Activated T-helper 2 cell treated with anti-CD3 and anti-CD28 coated beads, Interferon-gamma antibody, Interleukin-2, Interleukin-4, amounts not matched to agents 10 μg/mL and 5 μg/mL and 100 μg/mL, durations not matched to agents 14 hours and 24 hours and 36 hours (primary cell): ENCODE measurements at regions not wholly inside any gene's neighbourhood (a gene's known extent, or its start where the extent isn't known, plus 50 kb on each side); places are given as distances from the start of the nearest gene placed in this dataset.
"Not testable (repeated sequence)": the region's sequence is repeated elsewhere in the genome, so short reads cannot be mapped to it uniquely, and the experiment has no call there.

Source experiments
- DNase-seq: peaks from one replicate; pipeline ENCODE4 v3.0.0; 2021; ENCODE audit warnings: low spot score
- H3K27ac Mint-ChIP-seq: one replicate; pipeline ENCODE4 v1.8.0; 2021; ENCODE audit warnings: mixed read lengths
- H3K27me3 Mint-ChIP-seq: one replicate; pipeline ENCODE4 v1.8.0; 2021; ENCODE audit warnings: low read depth, mixed read lengths
- H3K36me3 Mint-ChIP-seq: one replicate; pipeline ENCODE4 v1.8.0; 2021; ENCODE audit warnings: low read depth, mixed read lengths
- H3K4me1 Mint-ChIP-seq: one replicate; pipeline ENCODE4 v1.8.0; 2021; ENCODE audit warnings: low read depth, mixed read lengths
- H3K4me3 Mint-ChIP-seq: one replicate; pipeline ENCODE4 v1.8.0; 2021; ENCODE audit warnings: low read depth, mild to moderate bottlenecking, moderate library complexity, mixed read lengths
- H3K9me3 Mint-ChIP-seq: one replicate; pipeline ENCODE4 v1.8.0; 2021; ENCODE audit warnings: mixed read lengths
- intact Hi-C: fragments of 100-400 bp; cut with micrococcal nuclease; formaldehyde crosslinking; loops from one replicate; pipeline ENCODE4 v1.15.1; 2023

DNA sequence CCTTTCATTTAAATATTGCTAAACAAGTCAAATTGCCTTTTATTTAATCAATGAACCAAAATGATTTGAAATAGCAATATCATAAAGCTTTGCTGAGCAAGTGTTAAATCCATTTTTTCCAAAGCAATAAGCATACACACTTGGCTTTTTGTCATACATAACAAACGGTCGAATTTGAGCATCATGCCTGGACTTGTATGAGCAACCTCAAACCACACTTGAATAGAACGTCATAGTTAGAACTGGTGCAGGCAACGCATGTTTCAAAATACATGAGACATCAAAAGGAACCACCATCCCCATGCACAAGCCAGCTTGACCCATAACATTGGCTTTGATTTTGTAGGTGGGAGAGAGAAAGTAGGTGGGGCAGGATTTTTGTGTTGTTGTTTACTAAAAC lies 812.3 kb upstream of the FRG1 start:
- Mint-ChIP-seq H3K9me3 (peaks cover 46% of the 10 kb centered on the region), H3K4me3 (no peak overlapping the region), H3K27ac (no peak overlapping the region), H3K4me1 (no peaks in the 10 kb centered on the region), H3K27me3 (no peaks in the 10 kb centered on the region), H3K36me3 (no peaks in the 10 kb centered on the region)
- DNase-seq: no peak
- intact Hi-C loops: no loop called here

DNA sequence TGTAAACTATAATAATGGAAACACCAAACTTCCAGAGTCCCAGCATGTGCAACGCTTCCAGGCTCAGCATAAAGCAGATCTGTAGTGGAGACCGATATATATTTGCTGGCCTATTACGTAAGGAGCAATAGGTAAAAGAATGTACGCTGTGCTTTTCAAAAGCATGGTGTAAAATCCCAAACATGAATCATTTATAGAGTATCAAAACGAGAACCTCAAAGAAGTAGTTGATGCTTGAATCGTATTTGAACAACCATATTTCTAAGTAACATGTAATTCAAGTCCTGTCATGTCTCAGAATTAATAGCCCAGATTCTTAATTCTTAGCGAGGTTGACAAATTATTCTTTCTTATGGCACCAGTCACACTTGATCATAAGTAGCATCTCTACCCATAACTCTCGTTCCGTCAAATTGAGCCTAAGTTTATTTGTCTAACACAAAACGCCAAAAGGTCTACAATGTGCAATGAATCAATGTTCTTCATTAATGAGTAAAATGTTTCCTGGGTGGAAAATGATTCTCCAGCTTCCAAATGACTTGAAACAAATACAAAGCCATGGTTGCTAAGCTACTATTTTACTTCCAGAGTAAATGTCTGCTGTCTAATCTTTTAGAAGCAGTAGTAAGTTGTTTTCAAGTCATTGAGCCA lies 811.5 kb upstream of the FRG1 start:
- Mint-ChIP-seq H3K4me1 (no peaks in the 10 kb centered on the region), H3K4me3 (no peak overlapping the region), H3K27ac (no peak overlapping the region), H3K36me3 (no peaks in the 10 kb centered on the region), H3K27me3 (no peaks in the 10 kb centered on the region), H3K9me3 (peaks cover 49% of the 10 kb centered on the region)
- intact Hi-C loops: no loop called here
- DNase-seq: no peak

DNA sequence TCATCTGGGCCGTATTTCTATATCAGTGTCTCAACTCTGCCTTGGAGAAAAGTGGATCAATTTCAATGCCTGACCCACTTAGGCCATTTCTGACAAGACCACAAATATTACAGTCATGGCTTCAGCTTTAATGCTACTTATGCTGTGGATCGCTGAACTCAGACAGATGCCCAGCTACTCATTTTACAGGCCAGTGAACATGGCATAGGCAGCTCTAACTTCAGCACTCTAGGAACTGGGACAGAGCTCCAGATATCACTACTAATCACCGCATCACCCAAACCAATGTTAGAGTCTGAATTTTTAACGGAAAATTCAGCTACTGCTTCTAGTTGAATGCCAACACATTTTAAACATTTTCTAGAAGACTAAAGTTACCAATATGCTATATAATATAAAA lies 809.6 kb upstream of the FRG1 start:
- intact Hi-C loops: no loop called here
- Mint-ChIP-seq H3K4me1 (no peaks in the 10 kb centered on the region), H3K4me3 (no peak overlapping the region), H3K27ac (no peak overlapping the region), H3K27me3 (no peaks in the 10 kb centered on the region), H3K36me3 (no peaks in the 10 kb centered on the region), H3K9me3 (peaks cover 45% of the 10 kb centered on the region)
- no peak for DNase-seq

DNA sequence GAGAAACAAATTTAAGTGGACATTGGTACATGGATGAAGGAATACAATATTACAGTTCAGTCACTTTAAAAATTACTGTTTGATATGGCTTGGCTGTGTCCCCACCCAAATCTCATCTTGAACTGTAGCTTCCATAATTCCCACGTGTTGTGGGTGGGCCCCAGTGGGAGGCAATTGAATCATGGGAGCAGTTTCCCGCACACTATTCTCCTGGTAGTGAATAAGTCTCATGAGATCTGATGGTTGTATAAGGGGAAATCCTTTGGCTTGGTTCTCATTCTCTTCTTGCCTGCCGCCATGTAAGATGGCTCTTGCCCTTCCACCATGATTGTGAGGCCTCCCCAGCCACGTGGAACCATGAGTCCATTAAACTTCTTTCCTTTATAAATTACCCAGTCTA lies 804.2 kb upstream of the FRG1 start:
- intact Hi-C loops: no loop called here
- Mint-ChIP-seq H3K27me3 (no peaks in the 10 kb centered on the region), H3K27ac (no peak overlapping the region), H3K4me3 (no peak overlapping the region), H3K4me1 (no peaks in the 10 kb centered on the region), H3K9me3 (peaks cover 23% of the 10 kb centered on the region), H3K36me3 (no peaks in the 10 kb centered on the region)
- no peak for DNase-seq

DNA sequence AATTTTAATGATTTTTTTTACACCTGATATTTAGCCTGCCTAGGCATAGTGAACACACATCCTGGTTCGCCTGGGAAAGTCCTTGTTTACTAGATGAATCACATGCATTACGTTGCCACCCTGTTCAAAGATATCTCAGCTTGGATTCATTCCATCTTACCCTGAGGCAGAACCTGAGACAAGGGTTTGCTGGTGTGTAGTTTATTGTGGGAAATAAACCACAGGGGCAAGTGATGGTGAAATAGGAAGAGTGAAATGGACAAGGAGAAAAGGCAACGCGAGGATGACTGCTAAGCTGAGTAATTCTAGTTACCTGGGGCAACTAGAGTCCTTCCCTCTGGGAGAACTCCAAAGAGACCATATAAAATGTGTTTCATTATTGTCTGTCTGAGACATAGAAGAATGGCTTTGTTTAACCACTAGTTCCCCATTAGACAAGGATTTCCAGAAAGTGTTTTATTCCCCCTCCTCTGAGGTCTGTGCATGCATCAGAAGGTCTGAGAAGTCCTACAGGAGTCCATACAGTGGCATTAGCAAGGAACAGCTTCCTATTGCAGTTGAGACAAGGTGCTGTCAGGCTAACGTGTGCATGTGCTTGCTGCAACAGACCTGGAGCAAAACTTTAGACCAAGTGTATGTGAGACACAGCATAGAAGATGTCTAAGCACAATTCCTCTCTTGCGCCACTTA lies 797.3 kb upstream of the FRG1 start:
- Mint-ChIP-seq H3K9me3 (peaks cover 16% of the 10 kb centered on the region), H3K27ac (no peak overlapping the region), H3K27me3 (no peaks in the 10 kb centered on the region), H3K4me1 (no peaks in the 10 kb centered on the region), H3K36me3 (no peaks in the 10 kb centered on the region), H3K4me3 (no peak overlapping the region)
- intact Hi-C loops: no loop called here
- DNase-seq: no peak

DNA sequence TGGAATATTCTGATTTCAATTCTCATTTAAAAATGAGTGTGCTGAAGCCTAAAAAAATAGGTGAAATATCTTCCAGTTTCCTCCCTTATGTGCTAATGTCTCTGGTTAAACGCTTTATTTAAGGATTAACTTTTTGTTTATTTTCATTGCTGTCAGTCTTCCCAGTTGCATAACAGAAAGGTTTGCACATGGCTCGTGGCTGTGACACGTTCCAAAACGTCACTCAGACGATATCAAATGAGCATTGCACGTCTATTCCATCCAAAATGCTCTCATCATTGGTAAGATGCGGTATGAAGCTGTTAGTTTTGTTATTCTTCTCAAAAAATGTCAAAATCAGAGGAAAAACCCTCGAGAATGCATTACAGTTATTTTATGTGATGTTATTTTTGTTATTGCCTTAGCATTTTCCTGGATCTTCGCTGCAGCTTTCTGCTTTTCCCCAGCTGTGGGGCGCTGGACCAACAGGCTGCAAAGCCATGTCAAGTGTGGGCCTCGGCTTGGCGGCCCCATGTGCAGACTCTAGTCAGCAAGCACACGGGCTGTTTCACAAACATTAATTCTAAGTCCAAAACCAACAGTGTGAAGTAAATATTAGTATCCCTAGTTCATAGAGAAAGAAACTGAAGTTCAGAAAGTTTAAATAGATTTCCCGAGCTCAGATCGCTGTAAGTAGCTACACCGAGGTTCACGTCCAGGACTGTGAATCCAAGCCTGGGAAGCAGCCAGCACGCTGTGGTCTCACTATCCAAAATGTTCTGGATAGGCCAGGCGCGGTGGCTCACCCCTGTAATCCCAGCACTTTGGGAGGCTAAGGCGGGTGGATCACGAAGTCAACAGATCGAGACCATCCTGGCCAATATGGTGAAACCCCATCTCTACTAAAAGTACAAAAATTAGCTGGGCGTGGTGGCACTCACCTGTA lies 793.4 kb upstream of the FRG1 start:
- intact Hi-C loops: no loop called here
- H3K4me1 Mint-ChIP-seq: no peaks in the 10 kb centered on the region
- DNase-seq: no peak
- H3K9me3 Mint-ChIP-seq: peaks cover 26% of the 10 kb centered on the region
- no peaks in the 10 kb centered on the region for H3K36me3 Mint-ChIP-seq
- H3K27ac Mint-ChIP-seq: no peak overlapping the region
- H3K27me3 Mint-ChIP-seq: no peaks in the 10 kb centered on the region
- no peak overlapping the region for H3K4me3 Mint-ChIP-seq

DNA sequence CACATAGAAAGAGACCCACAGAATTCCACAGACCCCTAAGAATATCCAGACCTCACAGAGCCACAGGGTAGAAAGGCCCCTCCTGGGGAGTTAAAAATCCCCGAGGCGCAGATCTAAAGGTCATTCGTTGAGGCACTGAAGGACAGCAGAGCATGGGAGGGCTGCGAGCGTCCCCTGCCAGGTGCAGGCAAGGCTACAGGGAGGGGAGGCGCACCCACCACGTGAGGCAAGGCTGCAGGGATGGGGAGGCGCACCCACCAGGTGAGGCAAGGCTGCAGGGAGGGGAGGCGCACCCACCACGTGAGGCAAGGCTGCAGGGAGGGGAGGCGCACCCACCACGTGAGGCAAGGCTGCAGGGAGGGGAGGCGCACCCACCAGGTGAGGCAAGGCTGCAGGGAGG lies 785.6 kb upstream of the FRG1 start:
- peaks cover 27% of the 10 kb centered on the region for H3K9me3 Mint-ChIP-seq
- H3K4me1 Mint-ChIP-seq, intact Hi-C loops, DNase-seq, H3K27me3 Mint-ChIP-seq, H3K4me3 Mint-ChIP-seq, H3K36me3 Mint-ChIP-seq, H3K27ac Mint-ChIP-seq: not testable (repeated sequence)

DNA sequence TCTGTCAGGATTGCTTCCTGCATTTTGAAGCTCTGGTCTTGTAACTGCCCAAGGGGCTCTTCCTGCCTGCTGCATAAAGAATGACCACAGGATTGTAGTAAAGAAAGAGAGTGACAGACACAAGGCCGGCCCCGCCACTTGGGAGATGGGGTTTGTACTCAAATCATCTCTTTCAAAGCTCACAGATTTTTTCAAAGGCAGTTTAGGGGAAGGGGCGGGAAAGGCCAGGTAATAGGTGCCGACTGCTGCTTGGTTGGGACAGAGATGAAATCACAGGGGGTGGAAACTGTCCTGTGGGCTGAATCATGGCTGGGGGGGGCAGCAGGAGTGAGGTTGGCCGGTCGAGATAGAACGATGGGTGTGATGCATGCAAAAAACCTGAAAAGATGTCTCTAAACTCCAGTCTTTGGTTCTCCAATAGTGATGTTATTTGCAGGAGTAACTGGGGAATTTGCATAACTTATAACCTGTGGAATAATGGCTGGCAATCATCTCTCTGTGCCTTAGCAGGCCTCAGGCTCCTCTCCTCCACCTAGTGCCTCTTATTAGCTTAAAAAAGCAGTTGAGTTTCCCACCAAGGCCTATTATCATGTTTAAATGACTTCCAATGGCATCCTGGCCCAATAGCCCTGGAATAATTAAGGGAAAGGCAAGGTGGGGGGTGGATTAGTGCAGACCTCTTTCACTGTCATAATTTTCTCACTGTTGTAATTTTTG lies 778.4 kb upstream of the FRG1 start:
- Mint-ChIP-seq H3K27ac (no peak overlapping the region), H3K4me1 (no peaks in the 10 kb centered on the region), H3K27me3 (no peaks in the 10 kb centered on the region), H3K36me3 (no peaks in the 10 kb centered on the region), H3K4me3 (no peak overlapping the region), H3K9me3 (peaks cover 11% of the 10 kb centered on the region)
- no peak for DNase-seq
- intact Hi-C loops: no loop called here

DNA sequence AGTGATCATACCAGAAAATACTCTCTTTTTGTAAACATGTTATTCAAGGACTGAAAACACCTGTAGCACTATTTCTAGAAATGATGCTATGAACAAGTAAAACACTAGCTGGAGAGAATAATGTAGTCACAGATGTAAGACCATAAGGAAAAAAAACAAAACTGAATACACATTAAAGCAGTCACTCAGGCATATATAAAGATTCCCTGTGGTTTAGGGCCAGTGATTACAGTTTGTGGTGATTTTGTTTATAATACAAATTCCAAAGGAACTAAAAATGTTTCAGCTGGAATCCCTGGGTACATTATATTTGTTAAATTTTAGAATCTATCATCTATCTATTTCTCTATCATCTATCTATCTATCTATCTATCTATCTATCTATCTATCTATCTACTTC lies 777.8 kb upstream of the FRG1 start:
- Mint-ChIP-seq H3K4me3 (no peak overlapping the region), H3K9me3 (peaks cover 11% of the 10 kb centered on the region), H3K36me3 (no peaks in the 10 kb centered on the region), H3K4me1 (no peaks in the 10 kb centered on the region), H3K27ac (no peak overlapping the region), H3K27me3 (no peaks in the 10 kb centered on the region)
- no peak for DNase-seq
- intact Hi-C loops: no loop called here

DNA sequence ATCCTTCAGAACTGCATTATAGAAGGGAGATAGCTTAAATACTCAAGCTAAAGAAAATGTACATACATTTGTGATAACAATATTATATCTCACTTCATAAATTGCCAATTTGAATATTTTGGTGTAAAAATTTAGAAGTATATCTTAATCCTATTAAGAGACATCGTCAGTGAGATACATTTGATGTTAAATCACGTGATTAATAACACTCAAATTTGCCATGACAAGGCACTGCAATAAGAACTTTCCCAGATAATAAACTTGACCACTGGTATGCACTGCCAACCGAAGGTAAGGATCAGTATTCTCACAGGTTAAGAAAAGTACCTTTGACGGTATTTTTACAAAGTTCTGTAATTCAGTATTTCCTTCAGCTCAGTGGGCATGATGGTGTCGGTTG lies 764.7 kb upstream of the FRG1 start:
- DNase-seq: no peak
- H3K4me3 Mint-ChIP-seq: no peak overlapping the region
- H3K9me3 Mint-ChIP-seq: peaks cover 39% of the 10 kb centered on the region
- no peaks in the 10 kb centered on the region for H3K36me3 Mint-ChIP-seq
- intact Hi-C loops: no loop called here
- H3K4me1 Mint-ChIP-seq: no peaks in the 10 kb centered on the region
- no peaks in the 10 kb centered on the region for H3K27me3 Mint-ChIP-seq
- H3K27ac Mint-ChIP-seq: no peak overlapping the region

DNA sequence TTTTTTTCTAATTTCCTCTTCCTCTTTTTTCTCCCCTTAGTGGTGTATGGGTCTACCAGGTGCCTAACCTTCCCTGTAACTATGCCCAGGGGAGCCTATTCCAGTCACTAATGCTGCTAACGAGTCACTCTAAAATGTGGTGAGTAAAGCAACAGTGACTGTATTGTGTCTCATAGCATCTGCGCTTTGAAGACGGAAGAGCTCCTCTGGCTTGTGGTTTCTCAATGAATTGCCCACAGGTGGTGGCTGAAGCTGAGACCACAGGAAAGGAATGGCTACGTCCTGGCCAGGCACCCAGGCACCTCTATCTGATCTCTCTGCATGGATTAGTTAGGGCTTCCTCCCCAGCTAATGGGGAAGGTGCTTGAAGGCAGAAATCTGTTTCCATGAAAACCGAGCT lies 763.5 kb upstream of the FRG1 start:
- H3K27me3 Mint-ChIP-seq: no peaks in the 10 kb centered on the region
- H3K4me3 Mint-ChIP-seq: no peak overlapping the region
- intact Hi-C loops: no loop called here
- no peak for DNase-seq
- no peaks in the 10 kb centered on the region for H3K36me3 Mint-ChIP-seq
- peaks cover 37% of the 10 kb centered on the region for H3K9me3 Mint-ChIP-seq
- H3K27ac Mint-ChIP-seq: no peak overlapping the region
- H3K4me1 Mint-ChIP-seq: no peaks in the 10 kb centered on the region

DNA sequence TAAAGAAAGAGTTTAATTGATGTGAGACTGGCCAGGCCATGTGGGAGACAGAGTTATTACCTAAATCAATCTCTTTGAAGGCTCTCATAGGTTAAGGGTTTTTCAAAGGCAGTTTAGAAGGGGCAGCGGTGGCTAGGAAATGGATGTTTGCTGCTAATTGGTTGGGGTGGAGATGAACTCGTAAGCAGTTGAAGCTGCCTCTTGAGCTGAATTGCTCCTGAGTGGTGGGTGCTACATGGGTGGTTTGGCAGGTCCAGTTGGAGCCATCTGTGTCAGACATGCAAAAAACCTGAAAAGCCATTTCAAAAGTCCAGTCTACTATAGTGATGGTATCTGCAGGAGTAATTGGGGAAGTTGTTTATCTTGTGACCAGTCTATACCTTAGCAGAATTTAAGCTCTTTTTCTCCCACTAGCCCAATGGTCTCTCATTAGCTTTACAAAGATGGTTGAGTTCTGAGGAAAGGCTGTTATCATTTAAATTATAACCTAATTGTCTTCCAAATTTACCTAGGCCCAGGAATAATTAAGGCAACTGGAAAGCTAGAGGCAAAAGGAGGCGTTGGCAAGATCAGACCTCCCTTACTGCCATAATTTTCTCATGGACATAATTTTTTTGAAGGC lies 762.4 kb upstream of the FRG1 start:
- intact Hi-C loops: no loop called here
- Mint-ChIP-seq H3K27me3 (no peaks in the 10 kb centered on the region), H3K4me1 (no peaks in the 10 kb centered on the region), H3K36me3 (no peaks in the 10 kb centered on the region), H3K27ac (no peak overlapping the region), H3K9me3 (peaks cover 30% of the 10 kb centered on the region), H3K4me3 (no peak overlapping the region)
- DNase-seq: no peak
